ENCODE measurements at regions not wholly inside any gene's neighbourhood (a gene's known extent, or its start where the extent isn't known, plus 50 kb on each side); places are given as distances from the start of the nearest gene placed in this dataset.

- Histone ChIP-seq H3K4me1 (no peaks in the 10 kb centered on the region), H3K9me3 (no peaks in the 10 kb centered on the region), H3K4me3 (no peak overlapping the region), H3K27ac (replicated peaks in 1 of 4) (no peak overlapping the region), H3K36me3 (no peaks in the 10 kb centered on the region), H3K27me3 (peaks cover 0 to 4% (median 0%) of the 10 kb centered on the region in 4 donors)
- 50% methylated on average over 3 of the region's 4 CpGs for WGBS
- TF ChIP-seq EP300 (IDR thresholded peaks at IDR 0.05) (no peak), POLR2AphosphoS5 (IDR thresholded peaks at IDR 0.05) (no peak), POLR2A (IDR thresholded peaks at IDR 0.05; ENCODE audit: low read depth) (no peak), CTCF (IDR thresholded peaks at IDR 0.05) (no peak)
- DNase-seq (ENCODE audit: extremely low spot score) = no peak
- intact Hi-C loops (cut with DNase I) = no loop called here
Observed at GRCh38 chr12:11509326-11509725, 114.0 kb upstream of the PRB2 start.

- intact Hi-C loops (cut with DNase I) = no loop called here
Observed at GRCh38 chr12:11510671-11511070, 115.3 kb upstream of the PRB2 start.

GRCh38 chr12:11513288-11513687 lies 117.9 kb upstream of the PRB2 start:
- WGBS = 59% methylated on average over 4 of the region's 4 CpGs
- TF ChIP-seq POLR2A (IDR thresholded peaks at IDR 0.05; ENCODE audit: low read depth) (no peak), POLR2AphosphoS5 (IDR thresholded peaks at IDR 0.05) (no peak), CTCF (IDR thresholded peaks at IDR 0.05) (no peak), EP300 (IDR thresholded peaks at IDR 0.05) (no peak)
- Histone ChIP-seq H3K36me3 (no peaks in the 10 kb centered on the region), H3K27ac (replicated peaks in 1 of 4) (no peak overlapping the region), H3K4me3 (no peak overlapping the region), H3K27me3 (peaks cover 0 to 2% (median 0%) of the 10 kb centered on the region in 4 donors), H3K4me1 (no peaks in the 10 kb centered on the region), H3K9me3 (no peaks in the 10 kb centered on the region)
- intact Hi-C loops (cut with DNase I) = no loop called here
- DNase-seq (ENCODE audit: extremely low spot score) = no peak

More at GRCh38 chr12:11510671-11511070, 115.3 kb upstream of the PRB2 start:
- Histone ChIP-seq H3K27me3 (peaks cover 0 to 4% (median 0%) of the 10 kb centered on the region in 4 donors), H3K4me1 (no peaks in the 10 kb centered on the region), H3K36me3 (no peaks in the 10 kb centered on the region), H3K4me3 (no peak overlapping the region), H3K9me3 (no peaks in the 10 kb centered on the region), H3K27ac (replicated peaks in 1 of 4) (no peak overlapping the region)
- WGBS = 53% methylated on average over 1 of the region's 1 CpG
- DNase-seq (ENCODE audit: extremely low spot score) = no peak
- TF ChIP-seq CTCF (IDR thresholded peaks at IDR 0.05) (no peak), POLR2AphosphoS5 (IDR thresholded peaks at IDR 0.05) (no peak), EP300 (IDR thresholded peaks at IDR 0.05) (no peak), POLR2A (IDR thresholded peaks at IDR 0.05; ENCODE audit: low read depth) (no peak)

GRCh38 chr12:11517080-11517479 lies 121.7 kb upstream of the PRB2 start:
- TF ChIP-seq POLR2A (IDR thresholded peaks at IDR 0.05; ENCODE audit: low read depth) (no peak), POLR2AphosphoS5 (IDR thresholded peaks at IDR 0.05) (no peak), EP300 (IDR thresholded peaks at IDR 0.05) (no peak)

GRCh38 chr12:11524446-11524845 lies 125.0 kb upstream of the ETV6 start:
- Histone ChIP-seq H3K4me3 (no peak overlapping the region), H3K27ac (replicated peaks in 1 of 4) (no peak overlapping the region), H3K36me3 (no peaks in the 10 kb centered on the region), H3K27me3 (no peaks in the 10 kb centered on the region), H3K4me1 (no peaks in the 10 kb centered on the region), H3K9me3 (no peaks in the 10 kb centered on the region)
- TF ChIP-seq POLR2A (IDR thresholded peaks at IDR 0.05; ENCODE audit: low read depth) (no peak), EP300 (IDR thresholded peaks at IDR 0.05) (no peak), POLR2AphosphoS5 (IDR thresholded peaks at IDR 0.05) (no peak), CTCF (IDR thresholded peaks at IDR 0.05) (no peak)
- WGBS = 41% methylated on average over 1 of the region's 1 CpG
- DNase-seq (ENCODE audit: extremely low spot score) = no peak
- intact Hi-C loops (cut with DNase I) = no loop called here

More at GRCh38 chr12:11517080-11517479, 121.7 kb upstream of the PRB2 start:
- intact Hi-C loops (cut with DNase I) = no loop called here
- Histone ChIP-seq H3K36me3 (no peaks in the 10 kb centered on the region), H3K27me3 (no peaks in the 10 kb centered on the region), H3K4me3 (no peak overlapping the region), H3K9me3 (no peaks in the 10 kb centered on the region), H3K27ac (replicated peaks in 1 of 4) (no peak overlapping the region), H3K4me1 (no peaks in the 10 kb centered on the region)
- no peak for DNase-seq (ENCODE audit: extremely low spot score)
- 82% methylated on average over 6 of the region's 6 CpGs for WGBS
